ENCODE measurements at regions not wholly inside any gene's neighbourhood (a gene's known extent, or its start where the extent isn't known, plus 50 kb on each side); places are given as distances from the start of the nearest gene placed in this dataset.
"Not testable (repeated sequence)": the region's sequence is repeated elsewhere in the genome, so short reads cannot be mapped to it uniquely, and the experiment has no call there.

GRCh38 chr3:64438066-64438465 lies 212.8 kb upstream of the PRICKLE2 start:
- DNase-seq (ENCODE audit: low read depth): no peak

- DNase-seq (ENCODE audit: low read depth): no peak
These were observed 211.9 kb upstream of the PRICKLE2 start for GRCh38 chr3:64437131-64437530.

GRCh38 chr3:64435023-64435422 lies 209.8 kb upstream of the PRICKLE2 start:
- DNase-seq (ENCODE audit: low read depth): not testable (repeated sequence)

GRCh38 chr3:64432870-64433269 lies 207.6 kb upstream of the PRICKLE2 start:
- DNase-seq (ENCODE audit: low read depth): no peak

- DNase-seq (ENCODE audit: low read depth): no peak
These were observed 206.3 kb upstream of the PRICKLE2 start for GRCh38 chr3:64431526-64432091.

- no peak for DNase-seq (ENCODE audit: low read depth)
These were observed 202.4 kb upstream of the PRICKLE2 start for GRCh38 chr3:64427671-64428070.

GRCh38 chr3:64426551-64426950 lies 201.3 kb upstream of the PRICKLE2 start:
- no peak for DNase-seq (ENCODE audit: low read depth)

- DNase-seq (ENCODE audit: low read depth): no peak
These were observed 197.7 kb upstream of the PRICKLE2 start for GRCh38 chr3:64422932-64423331.

GRCh38 chr3:64422192-64422591 lies 196.9 kb upstream of the PRICKLE2 start:
- no peak for DNase-seq (ENCODE audit: low read depth)

GRCh38 chr3:64417816-64418215 lies 192.6 kb upstream of the PRICKLE2 start:
- peak; percentile 14 for DNase-seq (ENCODE audit: low read depth)

- DNase-seq (ENCODE audit: low read depth): no peak
These were observed 188.8 kb upstream of the PRICKLE2 start for GRCh38 chr3:64414043-64414442.

- DNase-seq (ENCODE audit: low read depth): no peak
These were observed 185.8 kb upstream of the PRICKLE2 start for GRCh38 chr3:64411101-64411500.

- no peak for DNase-seq (ENCODE audit: low read depth)
These were observed 185.0 kb upstream of the PRICKLE2 start for GRCh38 chr3:64410226-64410625.

- no peak for DNase-seq (ENCODE audit: low read depth)
These were observed 183.5 kb upstream of the PRICKLE2 start for GRCh38 chr3:64408770-64409169.

GRCh38 chr3:64406271-64406670 lies 181.0 kb upstream of the PRICKLE2 start:
- no peak for DNase-seq (ENCODE audit: low read depth)

GRCh38 chr3:64405211-64405835 lies 180.1 kb upstream of the PRICKLE2 start:
- DNase-seq (ENCODE audit: low read depth): no peak

GRCh38 chr3:64400706-64401105 lies 175.4 kb upstream of the PRICKLE2 start:
- DNase-seq (ENCODE audit: low read depth): no peak

- peak; percentile 65 for DNase-seq (ENCODE audit: low read depth)
These were observed 174.0 kb upstream of the PRICKLE2 start for GRCh38 chr3:64399205-64399800.

- DNase-seq (ENCODE audit: low read depth): peak; percentile 21
These were observed 173.2 kb upstream of the PRICKLE2 start for GRCh38 chr3:64398476-64398875.

GRCh38 chr3:64398006-64398405 lies 172.7 kb upstream of the PRICKLE2 start:
- DNase-seq (ENCODE audit: low read depth): no peak

- DNase-seq (ENCODE audit: low read depth): no peak
These were observed 172.3 kb upstream of the PRICKLE2 start for GRCh38 chr3:64397573-64397972.

GRCh38 chr3:64395490-64395889 lies 170.2 kb upstream of the PRICKLE2 start:
- no peak for DNase-seq (ENCODE audit: low read depth)

GRCh38 chr3:64393193-64393592 lies 167.9 kb upstream of the PRICKLE2 start:
- DNase-seq (ENCODE audit: low read depth): no peak
